ENCODE measurements at regions not wholly inside any gene's neighbourhood (a gene's known extent, or its start where the extent isn't known, plus 50 kb on each side); places are given as distances from the start of the nearest gene placed in this dataset.
"Not testable (repeated sequence)": the region's sequence is repeated elsewhere in the genome, so short reads cannot be mapped to it uniquely, and the experiment has no call there.

DNA sequence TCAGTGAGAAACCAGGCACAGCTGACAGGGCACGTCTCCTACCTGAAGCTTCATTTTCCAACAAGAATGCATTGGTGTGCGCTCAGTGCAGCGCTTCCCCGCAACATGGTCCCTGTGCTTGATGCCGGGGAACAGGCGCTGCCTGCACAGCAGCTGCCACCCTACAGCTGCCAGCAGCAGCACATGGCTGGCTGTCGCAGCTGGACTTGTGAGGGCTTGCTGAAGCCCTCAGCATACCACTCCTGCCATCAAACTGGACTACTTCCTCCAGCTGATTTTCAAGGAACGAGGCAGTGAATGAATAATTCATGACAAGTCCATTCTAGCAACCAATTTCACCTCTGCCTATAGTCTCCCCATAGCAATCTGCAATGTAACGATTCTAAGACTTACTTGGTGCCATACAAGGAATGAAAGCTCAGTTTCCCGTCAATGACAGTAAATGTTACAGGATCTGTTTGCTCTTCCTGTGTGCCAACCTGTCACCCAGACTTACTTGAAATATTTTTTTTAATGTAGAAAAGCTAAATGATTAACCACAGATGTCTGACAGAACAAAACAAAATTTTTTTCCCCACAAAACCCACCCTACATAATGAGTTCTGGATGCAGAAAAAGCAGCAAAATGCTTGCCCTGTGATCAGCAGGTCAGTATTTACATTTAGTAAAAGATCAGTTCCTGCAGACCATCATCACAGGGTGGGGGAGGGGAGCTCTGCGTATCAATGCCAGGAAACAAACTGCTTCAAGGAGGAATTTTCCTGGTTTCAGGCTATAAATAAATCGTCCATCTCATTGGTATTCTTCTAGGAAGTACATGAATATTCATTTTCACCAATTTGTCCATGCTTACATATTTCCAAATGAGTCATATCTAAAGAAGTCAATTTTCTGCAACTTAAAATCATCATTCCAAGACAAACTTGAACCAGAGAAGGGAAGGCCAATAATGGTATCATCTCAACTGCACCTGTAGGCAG lies 140.6 kb downstream of the ALOX5 start:
- DNase-seq: peak; percentile 15 to 67 (median 60)

- DNase-seq: no peak
These were observed 139.5 kb downstream of the ALOX5 start for GRCh38 chr10:45513551-45513950.

GRCh38 chr10:45511926-45512325 lies 137.9 kb downstream of the ALOX5 start:
- DNase-seq: not testable (repeated sequence)

DNA sequence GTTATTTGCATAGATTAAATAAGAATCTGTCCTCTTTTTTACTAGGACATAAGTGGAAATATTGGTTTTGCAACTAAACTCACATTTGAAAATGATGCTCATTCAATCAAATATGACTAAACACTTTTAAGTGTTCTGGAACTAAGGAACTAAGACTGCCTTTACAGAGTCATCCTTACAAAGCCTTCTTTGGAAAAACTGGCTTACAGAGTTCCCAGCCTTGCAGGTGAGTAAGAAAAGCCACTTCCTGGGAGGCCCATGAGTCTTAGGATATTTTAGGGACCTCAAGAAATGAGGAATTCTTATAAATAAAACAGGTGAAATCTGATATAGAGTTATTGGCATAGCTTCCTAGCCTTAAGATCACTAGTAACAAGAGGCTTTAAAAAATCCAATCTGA lies 135.5 kb downstream of the ALOX5 start:
- DNase-seq: no peak

DNA sequence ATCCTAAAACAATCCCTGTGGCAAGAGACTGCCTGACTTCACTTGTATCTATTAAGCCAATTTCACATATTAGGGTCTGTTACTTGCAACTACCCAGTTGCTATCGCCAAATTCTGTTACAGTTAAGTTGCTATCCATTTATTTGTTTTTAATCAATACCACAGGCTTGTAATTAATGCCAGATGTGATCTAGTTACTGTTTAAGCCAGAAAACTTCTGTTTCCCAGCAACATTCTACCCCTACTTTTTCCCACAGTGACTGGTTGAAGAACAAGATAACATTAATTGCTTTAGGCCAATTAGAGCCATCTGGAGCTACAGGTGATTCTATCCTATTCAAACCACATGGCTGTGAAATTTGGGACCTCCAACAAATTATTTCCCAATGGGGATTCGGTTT lies 131.3 kb downstream of the ALOX5 start:
- DNase-seq: peak in 1 of 3 experiments; percentile 60

GRCh38 chr10:45502458-45502857 lies 128.4 kb downstream of the ALOX5 start:
- DNase-seq: no peak

DNA sequence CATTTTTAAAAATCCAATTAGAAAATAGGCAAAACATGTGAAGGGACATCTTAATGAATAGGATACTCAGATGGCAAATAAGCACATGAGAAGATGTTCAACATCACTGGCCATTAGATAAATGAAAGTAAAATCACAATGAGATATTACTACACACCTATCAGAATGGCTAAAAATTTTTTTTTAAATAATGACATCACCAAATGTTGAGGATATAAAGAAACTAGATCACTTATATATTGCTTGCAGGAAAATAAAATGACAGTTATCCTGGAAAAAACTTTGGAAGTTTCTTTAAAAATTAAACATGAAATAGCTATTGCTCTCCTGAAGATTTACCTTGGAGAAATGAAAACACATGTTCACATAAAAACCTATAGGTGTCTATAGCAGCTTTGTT lies 127.8 kb downstream of the ALOX5 start:
- no peak for DNase-seq

DNA sequence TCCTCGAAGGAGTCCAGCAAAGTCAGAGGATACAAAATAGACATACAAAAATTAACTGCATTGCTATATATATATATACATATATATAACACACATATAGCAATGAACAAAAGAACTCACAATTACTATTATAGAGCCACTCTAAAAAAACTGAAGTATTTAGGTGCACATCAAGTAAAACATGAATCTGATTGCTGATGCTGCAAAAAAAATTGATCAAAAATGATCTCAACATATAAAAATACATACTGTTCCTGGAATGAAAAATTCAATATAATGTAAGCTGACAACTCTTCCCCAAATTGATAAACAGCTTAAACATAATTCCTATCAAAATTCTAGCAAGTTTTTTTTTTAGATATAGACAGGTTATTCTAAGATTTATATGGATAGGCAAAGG lies 126.8 kb downstream of the ALOX5 start:
- DNase-seq: no peak

GRCh38 chr10:45500304-45500703 lies 126.3 kb downstream of the ALOX5 start:
- no peak for DNase-seq

- DNase-seq: no peak
These were observed 121.6 kb downstream of the ALOX5 start for GRCh38 chr10:45495438-45496152.
